ENCODE measurements at regions not wholly inside any gene's neighbourhood (a gene's known extent, or its start where the extent isn't known, plus 50 kb on each side); places are given as distances from the start of the nearest gene placed in this dataset.
"Not testable (repeated sequence)": the region's sequence is repeated elsewhere in the genome, so short reads cannot be mapped to it uniquely, and the experiment has no call there.

DNA sequence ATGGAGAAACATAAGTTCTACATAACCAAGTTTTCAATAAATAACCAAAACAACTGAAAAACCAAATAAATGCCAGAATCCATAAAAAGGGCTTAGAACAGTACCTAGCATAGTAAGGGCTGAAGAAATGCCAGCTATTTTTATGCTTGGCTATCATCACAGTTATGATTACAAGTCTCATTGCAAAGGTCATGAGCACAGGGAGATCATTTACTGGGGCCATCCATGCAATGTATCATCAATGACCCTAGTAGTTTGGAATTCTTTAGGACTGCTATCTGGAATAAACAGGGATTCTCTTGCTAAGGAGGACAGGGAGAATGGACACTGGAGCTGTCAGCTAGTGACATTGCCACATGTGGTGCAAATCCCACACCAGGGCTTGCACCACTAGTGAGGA, 92.5 kb upstream of the NAP1L1 start:
- ATAC-seq (peak in 1 of 4 donors; percentile 33), DNase-seq (no peak)
- H3K4me1 ChIP-seq: no peaks in the 10 kb centered on the region
- H3K9me3 ChIP-seq: no peaks in the 10 kb centered on the region
- no peaks in the 10 kb centered on the region for H3K36me3 ChIP-seq (ENCODE audit: insufficient read depth in 1 of 2, low read depth in 1 of 2)
- TF ChIP-seq, protein P1, sequence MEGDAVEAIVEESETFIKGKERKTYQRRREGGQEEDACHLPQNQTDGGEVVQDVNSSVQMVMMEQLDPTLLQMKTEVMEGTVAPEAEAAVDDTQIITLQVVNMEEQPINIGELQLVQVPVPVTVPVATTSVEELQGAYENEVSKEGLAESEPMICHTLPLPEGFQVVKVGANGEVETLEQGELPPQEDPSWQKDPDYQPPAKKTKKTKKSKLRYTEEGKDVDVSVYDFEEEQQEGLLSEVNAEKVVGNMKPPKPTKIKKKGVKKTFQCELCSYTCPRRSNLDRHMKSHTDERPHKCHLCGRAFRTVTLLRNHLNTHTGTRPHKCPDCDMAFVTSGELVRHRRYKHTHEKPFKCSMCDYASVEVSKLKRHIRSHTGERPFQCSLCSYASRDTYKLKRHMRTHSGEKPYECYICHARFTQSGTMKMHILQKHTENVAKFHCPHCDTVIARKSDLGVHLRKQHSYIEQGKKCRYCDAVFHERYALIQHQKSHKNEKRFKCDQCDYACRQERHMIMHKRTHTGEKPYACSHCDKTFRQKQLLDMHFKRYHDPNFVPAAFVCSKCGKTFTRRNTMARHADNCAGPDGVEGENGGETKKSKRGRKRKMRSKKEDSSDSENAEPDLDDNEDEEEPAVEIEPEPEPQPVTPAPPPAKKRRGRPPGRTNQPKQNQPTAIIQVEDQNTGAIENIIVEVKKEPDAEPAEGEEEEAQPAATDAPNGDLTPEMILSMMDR (IDR thresholded peaks at IDR 0.05): no peak
- intact Hi-C loops (cut with DNase I): no loop called here
- H3K27ac ChIP-seq: no peak overlapping the region
- H3K4me3 ChIP-seq: no peak overlapping the region
- no peaks in the 10 kb centered on the region for H3K27me3 ChIP-seq (ENCODE audit: insufficient read depth in 3 of 3, low read length in 2 of 3)

DNA sequence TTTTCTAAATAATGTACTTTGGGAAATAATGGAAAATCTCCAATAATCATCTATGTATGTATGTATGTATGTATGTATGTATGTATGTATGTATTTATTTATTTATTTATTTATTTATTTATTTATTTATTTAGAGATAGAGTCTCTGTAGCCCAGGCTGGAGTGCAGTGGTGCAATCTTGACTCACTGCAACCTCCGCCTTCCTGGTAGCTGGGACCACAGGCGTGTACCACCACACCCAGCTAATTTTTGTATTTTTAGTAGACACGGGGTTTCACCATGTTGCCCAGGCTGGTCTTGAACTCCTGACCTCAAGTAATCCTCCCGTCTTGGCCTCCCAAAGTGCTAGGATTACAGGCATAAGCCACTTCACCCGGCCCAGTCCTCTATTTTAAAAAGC, 91.5 kb upstream of the NAP1L1 start:
- H3K4me1 ChIP-seq; H3K27ac ChIP-seq; H3K9me3 ChIP-seq; ATAC-seq; H3K4me3 ChIP-seq; intact Hi-C loops (cut with DNase I); H3K36me3 ChIP-seq (ENCODE audit: insufficient read depth in 1 of 2, low read depth in 1 of 2); H3K27me3 ChIP-seq (ENCODE audit: insufficient read depth in 3 of 3, low read length in 2 of 3); DNase-seq: not testable (repeated sequence)
- WGBS, 3 donors: 56 to 68% (median 63%) methylated on average over 5 of the region's 5 CpGs

DNA sequence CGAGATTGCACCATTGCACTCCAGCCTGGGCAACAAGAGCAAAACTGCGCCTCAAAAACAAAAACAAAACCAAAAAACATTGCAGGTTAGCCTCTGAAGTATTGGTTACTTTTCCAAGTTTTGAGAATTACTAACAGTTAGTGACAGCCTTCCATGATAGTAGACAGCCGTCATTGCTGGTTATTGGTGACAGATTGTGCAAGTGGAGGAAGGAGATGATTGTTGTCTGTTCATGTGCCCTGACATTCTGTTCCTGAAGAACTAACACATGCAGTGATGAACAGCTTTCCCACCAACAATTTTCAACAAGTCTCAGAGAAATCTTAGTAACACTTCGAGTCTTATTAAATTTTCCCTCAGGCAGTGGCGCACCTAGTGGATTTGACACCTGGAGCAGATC, 89.3 kb upstream of the NAP1L1 start:
- Histone ChIP-seq H3K27me3 (ENCODE audit: insufficient read depth in 3 of 3, low read length in 2 of 3) (peaks cover 0 to 6% (median 2%) of the 10 kb centered on the region in 3 donors), H3K36me3 (ENCODE audit: insufficient read depth in 1 of 2, low read depth in 1 of 2) (no peaks in the 10 kb centered on the region), H3K4me1 (no peaks in the 10 kb centered on the region), H3K4me3 (no peak overlapping the region), H3K27ac (no peak overlapping the region), H3K9me3 (no peaks in the 10 kb centered on the region)
- ATAC-seq: no peak
- 72 to 93% (median 86%) methylated on average over 5 of the region's 5 CpGs for WGBS, 3 donors
- TF ChIP-seq, protein P1 (IDR thresholded peaks at IDR 0.05): no peak
- no peak for DNase-seq
- intact Hi-C loops (cut with DNase I): no loop called here

DNA sequence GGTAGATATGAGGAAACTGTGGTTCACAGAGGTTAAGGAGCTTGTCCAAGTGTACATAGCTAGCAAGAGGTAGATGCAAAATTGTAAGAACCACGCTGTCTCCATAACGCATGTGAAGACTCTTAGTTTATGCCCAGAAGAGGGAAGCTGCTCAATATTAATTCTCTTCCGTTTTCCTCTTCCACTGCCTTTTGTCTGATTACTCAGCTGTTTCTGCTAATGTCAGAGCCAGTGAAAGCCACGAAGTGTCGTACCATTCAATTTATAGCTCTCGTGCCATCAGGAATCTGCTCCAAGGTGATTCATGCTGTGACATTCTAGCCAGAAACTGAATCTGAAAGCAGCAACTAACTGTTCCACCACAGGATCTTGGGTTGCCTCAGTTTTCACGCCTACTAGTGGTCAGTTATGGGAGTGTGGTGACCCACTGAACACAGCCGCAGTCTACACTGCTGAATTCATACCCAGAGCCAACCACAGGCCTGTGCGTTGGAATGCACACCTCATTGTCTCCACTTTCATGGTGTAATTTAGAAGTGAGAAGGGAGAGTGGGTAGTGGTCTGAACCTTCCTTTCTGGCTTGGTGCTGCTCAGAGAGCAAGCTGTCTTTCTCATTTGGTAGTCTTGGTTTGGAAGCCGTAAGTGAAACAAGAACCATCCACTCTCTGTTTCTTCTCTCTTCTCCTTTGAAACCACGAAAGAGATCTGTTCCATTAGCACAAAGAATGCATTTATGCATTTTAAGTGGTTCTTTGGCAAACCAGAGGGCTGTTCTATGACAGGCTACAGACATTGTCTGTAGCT, 74.2 kb upstream of the NAP1L1 start:
- peak; percentile 70 to 97 (median 95) for ATAC-seq
- intact Hi-C loops (cut with DNase I): no loop called here
- no peak overlapping the region for H3K4me3 ChIP-seq

DNA sequence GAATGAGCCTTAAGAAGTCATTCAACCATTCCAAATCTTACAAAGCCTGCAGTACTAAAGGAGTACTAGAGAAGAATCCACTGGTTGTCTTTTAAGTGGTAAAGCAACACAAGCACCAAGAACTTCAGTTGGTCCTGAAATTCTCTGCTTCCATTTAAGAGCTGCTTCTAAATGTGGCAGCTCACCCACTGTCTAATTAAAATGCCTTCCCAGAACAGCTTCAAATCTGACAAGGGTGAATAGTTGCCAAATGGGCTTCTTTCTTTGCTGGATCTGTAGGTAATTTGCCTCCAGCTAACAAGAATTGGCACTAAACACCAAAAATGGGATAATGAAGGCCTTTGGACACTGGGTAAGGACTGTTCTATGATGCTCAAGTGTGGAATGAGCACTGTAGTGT, 72.2 kb upstream of the NAP1L1 start:
- no peaks in the 10 kb centered on the region for H3K27me3 ChIP-seq (ENCODE audit: insufficient read depth in 3 of 3, low read length in 2 of 3)
- H3K27ac ChIP-seq: no peak overlapping the region
- no peaks in the 10 kb centered on the region for H3K9me3 ChIP-seq
- intact Hi-C loops (cut with DNase I): no loop called here
- DNase-seq: no peak
- TF ChIP-seq, protein P1 (IDR thresholded peaks at IDR 0.05): no peak
- ATAC-seq: no peak
- no peaks in the 10 kb centered on the region for H3K4me1 ChIP-seq
- no peak overlapping the region for H3K4me3 ChIP-seq
- no peaks in the 10 kb centered on the region for H3K36me3 ChIP-seq (ENCODE audit: insufficient read depth in 1 of 2, low read depth in 1 of 2)

More for the DNA sequence above, 74.2 kb upstream of the NAP1L1 start:
- Histone ChIP-seq H3K27me3 (ENCODE audit: insufficient read depth in 3 of 3, low read length in 2 of 3) (no peaks in the 10 kb centered on the region), H3K4me1 (no peaks in the 10 kb centered on the region), H3K9me3 (no peaks in the 10 kb centered on the region), H3K27ac (no peak overlapping the region), H3K36me3 (ENCODE audit: insufficient read depth in 1 of 2, low read depth in 1 of 2) (no peaks in the 10 kb centered on the region)
- peak; percentile 26 to 53 for DNase-seq
- TF ChIP-seq, protein P1 (IDR thresholded peaks at IDR 0.05): peak; percentile 52
- 42 to 47% (median 43%) methylated on average over 11 of the region's 11 CpGs for WGBS, 3 donors

Data from psoas muscle (tissue), 7 donors.